ENCODE measurements at regions not wholly inside any gene's neighbourhood (a gene's known extent, or its start where the extent isn't known, plus 50 kb on each side); places are given as distances from the start of the nearest gene placed in this dataset.

GRCh38 chr16:24418733-24419132 lies 120.6 kb upstream of the RBBP6 start:
- Histone ChIP-seq H3K9me3 (replicated peaks; ENCODE audit: control insufficient read depth, insufficient read depth, low read length) (no peaks in the 10 kb centered on the region), H3K9me1 (replicated peaks; ENCODE audit: control insufficient read depth, extremely low read depth, insufficient read depth, low read length) (no peaks in the 10 kb centered on the region), H3K9ac (replicated peaks; ENCODE audit: extremely low read depth, insufficient read depth, low read length) (no peak overlapping the region), H3K4me2 (ENCODE audit: insufficient read depth, low read length) (no peak overlapping the region), H4K20me1 (replicated peaks; ENCODE audit: control insufficient read depth, extremely low read depth, insufficient read depth, low read length) (no peaks in the 10 kb centered on the region), H3K4me3 (replicated peaks in 1 of 3; ENCODE audit: insufficient read depth in 1 of 3, low read depth in 1 of 3, low read length in 3 of 3) (no peak overlapping the region), H3K79me2 (ENCODE audit: control insufficient read depth, insufficient read depth, low read length) (no peaks in the 10 kb centered on the region), H3K4me1 (ENCODE audit: control insufficient read depth, extremely low read depth, insufficient read depth, low read length) (no peaks in the 10 kb centered on the region), H3K36me3 (ENCODE audit: control insufficient read depth in 2 of 2, extremely low read depth in 1 of 2, insufficient read depth in 2 of 2, low read length in 2 of 2) (no peaks in the 10 kb centered on the region), H3K27ac (ENCODE audit: insufficient read depth, low read depth, low read length) (no peak overlapping the region), H3K27me3 (ENCODE audit: control insufficient read depth in 2 of 2, insufficient read depth in 2 of 2, low read length in 2 of 2) (no peaks in the 10 kb centered on the region), H2AFZ (ENCODE audit: low read depth, low read length) (no peak overlapping the region)
- dilution Hi-C loops (cut with MboI; ENCODE audit: extremely low pct_ligation_motif_present, low sequenced_read_pairs) (no loop called here), intact Hi-C loops (cut with micrococcal nuclease) (no loop called here)
- TF ChIP-seq FOS (IDR thresholded peaks at IDR 0.05; ENCODE audit: borderline replicate concordance, insufficient read depth, low read length) (no peak), POLR2A (IDR thresholded peaks at IDR 0.05; ENCODE audit: low read depth, low read length) (no peak), JUN (IDR thresholded peaks at IDR 0.05; ENCODE audit: borderline replicate concordance, insufficient read depth, insufficient read length, low read depth) (no peak), GATA2 (IDR thresholded peaks at IDR 0.05; ENCODE audit: insufficient read depth, insufficient read length, low read depth, low read length) (no peak), EZH2 (IDR thresholded peaks at IDR 0.05; ENCODE audit: borderline replicate concordance, low read depth, low read length, severe bottlenecking) (no peak), MYC (IDR thresholded peaks at IDR 0.05; ENCODE audit: low read depth, low read length) (no peak), MAX (IDR thresholded peaks at IDR 0.05; ENCODE audit: insufficient read depth, insufficient read length) (no peak), CTCF (IDR thresholded peaks at IDR 0.05; ENCODE audit: extremely low read depth in 1 of 2, insufficient read depth in 1 of 2, low read depth in 1 of 2, low read length in 2 of 2) (no peak), POLR2AphosphoS5 (IDR thresholded peaks at IDR 0.05; ENCODE audit: insufficient read depth, low read depth, low read length) (no peak)
- FAIRE-seq = no peak
- ChIA-PET CTCF (no interaction called here), POLR2A (no interaction called here)
- BruUV-seq (replicated peaks) = no TSS peak
- no peak for DNase-seq (ENCODE audit: low read depth, low spot score)

Measured in endothelial cell of umbilical vein (primary cell).